HepG2 (cell line): ENCODE measurements at regions not wholly inside any gene's neighbourhood (a gene's known extent, or its start where the extent isn't known, plus 50 kb on each side); places are given as distances from the start of the nearest gene placed in this dataset.

ENCODE experiments used
- ATAC-seq: fragments of 200-7000 bp; cut with Tn5 transposase; 3 replicates; pipeline ENCODE4 v1.9.1; 2020; ENCODE audit warnings: mild to moderate bottlenecking, moderate library complexity
- BruUV-seq: library from RNA; stranded (reverse); fragments of 400-500 nt; replicated peaks from 2 replicates; lab custom pipeline; 2021; lab: Mats Ljungman, UMichigan
- CTCF ChIA-PET: fragments of 300-600 bp; formaldehyde crosslinking; extraction: SDS; loops from one replicate; lab custom pipeline; 2021; ENCODE audit warnings: low total read pairs, inconsistent platforms, low intra/inter-chr PET ratio; lab: Yijun Ruan, JAX
- POLR2A ChIA-PET: fragments of 350-600 bp; sonication (Branson Sonifier 250); formaldehyde crosslinking; loops from one replicate; lab custom pipeline; 2020; ENCODE audit warnings: antibody characterized with exemption, inconsistent platforms; lab: Yijun Ruan, JAX
- DNase-seq: peaks from one replicate; pipeline ENCODE4 v3.0.0-alpha.2; 2015; ENCODE audit warnings: low spot score
- FAIRE-seq: peaks from 3 replicates; lab custom pipeline; 2011; peaks lifted over from hg19 to GRCh38; lab: Jason Lieb, UNC
- H2AFZ ChIP-seq: one replicate; pipeline ENCODE4 v1.6.1; 2011; ENCODE audit warnings: low read length, inconsistent platforms
- H3K27ac ChIP-seq: fragments of 300-600 bp; 3 replicates; pipeline ENCODE4 v1.8.0; 2011; ENCODE audit warnings: mixed run types, mild to moderate bottlenecking, mixed read lengths, low read length, inconsistent platforms; ENCODE audit not compliant: insufficient read depth; ENCODE audit errors: extremely low read length
- H3K27me3 ChIP-seq, 2 experiments: fragments of 200-600 bp in 1 of 2; 2 replicates in 1 of 2; 3 replicates in 1 of 2; pipeline versions ENCODE4 v1.6.0 to v1.8.0; 2011; ENCODE audit warnings: low read length in 2 of 2, mild to moderate bottlenecking in 2 of 2, moderate library complexity in 2 of 2, inconsistent platforms in 1 of 2; ENCODE audit not compliant: insufficient read depth in 2 of 2, control insufficient read depth in 1 of 2
- H3K36me3 ChIP-seq, 2 experiments: fragments of 200-600 bp in 1 of 2; replicated peaks in 1 of 2; 2 replicates in 1 of 2; 3 replicates in 1 of 2; pipeline versions ENCODE4 v1.5.1 to v1.8.0; 2011; ENCODE audit warnings: low read length in 2 of 2, inconsistent platforms in 1 of 2; ENCODE audit not compliant: insufficient read depth in 2 of 2, control insufficient read depth in 1 of 2
- H3K4me1 ChIP-seq: 2 replicates; pipeline ENCODE4 v1.5.1; 2012; ENCODE audit warnings: low read length, inconsistent platforms; ENCODE audit not compliant: insufficient read depth
- H3K4me2 ChIP-seq: 2 replicates; pipeline ENCODE4 v1.6.0; 2011; ENCODE audit warnings: low read depth, low read length, inconsistent platforms
- H3K4me3 ChIP-seq, 3 experiments: fragments of 200-600 bp in 1 of 3; sonication (generic), shearing (Covaris generic) in 1 of 3; replicated peaks in 1 of 3; 2 replicates each; pipeline ENCODE4 v1.5.1; 2011 to 2016; ENCODE audit warnings: low read length in 3 of 3, inconsistent platforms in 2 of 3, low read depth in 2 of 3, mild to moderate bottlenecking in 2 of 3, control low read depth in 1 of 3, mixed read lengths in 1 of 3; ENCODE audit not compliant: insufficient read depth in 1 of 3
- H3K79me2 ChIP-seq: one replicate; pipeline ENCODE4 v1.6.1; 2011; ENCODE audit warnings: low read length, inconsistent platforms; ENCODE audit not compliant: insufficient read depth
- H3K9ac ChIP-seq: 2 replicates; pipeline ENCODE4 v1.6.0; 2011; ENCODE audit warnings: mild to moderate bottlenecking, low read depth, low read length, inconsistent platforms; ENCODE audit not compliant: insufficient read depth
- H3K9me3 ChIP-seq: 2 replicates; pipeline ENCODE4 v1.5.1; 2012; ENCODE audit warnings: mild to moderate bottlenecking, low read length
- H4K20me1 ChIP-seq: 2 replicates; pipeline ENCODE4 v1.6.0; 2011; ENCODE audit warnings: inconsistent platforms, mild to moderate bottlenecking, low read length, moderate library complexity; ENCODE audit not compliant: insufficient read depth
- CCAR2 ChIP-seq: fragments of 200-400 bp; formaldehyde crosslinking; optimal IDR thresholded peaks from 2 replicates; pipeline ENCODE3; 2018; ENCODE audit warnings: low read depth, mild to moderate bottlenecking, low read length, moderate library complexity
- DR1 ChIP-seq: sonication (generic); formaldehyde crosslinking; IDR thresholded peaks from 2 replicates; pipeline ENCODE4 v1.8.0; 2021; ENCODE audit warnings: mild to moderate bottlenecking, missing genetic modification reagents, inconsistent platforms
- ELF4 ChIP-seq: sonication (generic); formaldehyde crosslinking; IDR thresholded peaks from 2 replicates; pipeline ENCODE4 v1.5.0; 2020; ENCODE audit warnings: missing genetic modification reagents, mild to moderate bottlenecking, moderate library complexity, borderline replicate concordance
- HNRNPL ChIP-seq: fragments of 200-400 bp; formaldehyde crosslinking; IDR thresholded peaks from 2 replicates; pipeline ENCODE4 v1.6.1; 2017; ENCODE audit warnings: mild to moderate bottlenecking, low read depth, low read length
- KDM3A ChIP-seq: IDR thresholded peaks from 2 replicates; pipeline ENCODE4 v1.6.1; 2018; ENCODE audit warnings: low read depth, missing compliant biosample characterization
- KLF15 ChIP-seq: sonication (generic); formaldehyde crosslinking; IDR thresholded peaks from 2 replicates; pipeline ENCODE4 v1.8.1; 2023; ENCODE audit warnings: borderline replicate concordance, mild to moderate bottlenecking, inconsistent platforms, missing genetic modification reagents, mixed read lengths
- RFX5 ChIP-seq: IDR thresholded peaks from 2 replicates; pipeline ENCODE4 v1.6.1; 2011; ENCODE audit warnings: low read depth, low read length, improper control_type of control experiment
- ZBTB20 ChIP-seq: sonication (generic); formaldehyde crosslinking; IDR thresholded peaks from 2 replicates; pipeline ENCODE4 v1.8.1; 2023; ENCODE audit warnings: missing genetic modification reagents, low read depth, mild to moderate bottlenecking, borderline replicate concordance
- ZNF562 ChIP-seq: sonication (generic); formaldehyde crosslinking; IDR thresholded peaks from 2 replicates; pipeline ENCODE4 v1.8.0; 2022; ENCODE audit warnings: missing genetic modification reagents, borderline replicate concordance
- WGBS: methylation state at CpG from one replicate; pipeline ENCODE4 v1.1.6; 2017; ENCODE audit warnings: low lambda C conversion rate; 5-methylcytosine and 5-hydroxymethylcytosine counted together
- in situ Hi-C: cut with HindIII; loops from 2 replicates; pipeline ENCODE4 v1.10.0; 2017; ENCODE audit warnings: low pct_unique_long_range_greater_than_20kb; ENCODE audit not compliant: extremely low pct_ligation_motif_present
- intact Hi-C: fragments of 100-400 bp; cut with micrococcal nuclease; formaldehyde crosslinking; loops from one replicate; pipeline ENCODE4 v1.10.0; 2022; ENCODE audit not compliant: unreplicated experiment
- TF ChIP-seq, protein P1 (sequence below), 2 experiments: IDR thresholded peaks; 2 replicates each; pipeline ENCODE4 v1.6.1; 2011 to 2012; ENCODE audit warnings: low read length in 2 of 2, borderline replicate concordance in 1 of 2, low read depth in 1 of 2, mild to moderate bottlenecking in 1 of 2, moderate library complexity in 1 of 2
- TF ChIP-seq, protein P2 (sequence below): sonication (generic); formaldehyde crosslinking; IDR thresholded peaks from 2 replicates; pipeline ENCODE4 v1.5.0; 2020; ENCODE audit warnings: mild to moderate bottlenecking, missing genetic modification reagents
- TF ChIP-seq, protein P3 (sequence below): sonication (generic); formaldehyde crosslinking; IDR thresholded peaks from 2 replicates; pipeline ENCODE4 v1.8.0; 2022; ENCODE audit warnings: mild to moderate bottlenecking, missing genetic modification reagents, moderate library complexity
- TF ChIP-seq, protein P4 (sequence below): IDR thresholded peaks from 2 replicates; pipeline ENCODE4 v1.6.1; 2016; ENCODE audit warnings: missing biosample characterization, missing genetic modification reagents, low read depth
- TF ChIP-seq, protein P5 (sequence below): sonication (generic); formaldehyde crosslinking; IDR thresholded peaks from 2 replicates; pipeline ENCODE4 v1.5.0; 2020; ENCODE audit warnings: mild to moderate bottlenecking, missing genetic modification reagents

DNA sequence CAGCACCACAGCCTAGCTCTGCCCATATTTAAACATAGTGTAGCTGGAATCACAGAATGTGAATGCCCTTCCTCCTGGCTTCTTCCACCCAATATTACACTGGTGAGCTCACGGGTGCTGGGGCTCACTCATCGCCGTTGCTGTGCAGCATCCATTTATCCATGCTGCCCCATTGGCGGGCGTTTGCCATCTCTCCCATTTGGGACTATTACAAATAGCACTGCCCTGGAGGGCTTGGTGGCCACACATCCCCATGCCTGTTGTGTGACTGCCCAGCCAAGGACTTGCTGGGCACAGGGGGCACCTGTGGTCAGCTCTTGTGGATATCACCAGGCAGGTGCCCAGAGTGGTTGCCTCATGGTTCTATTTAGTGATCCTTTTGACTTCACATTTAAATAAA lies 54.5 kb upstream of the ENTPD6 start:
- Histone ChIP-seq H3K4me2 (no peak overlapping the region), H3K9me3 (no peaks in the 10 kb centered on the region), H3K36me3 (no peaks in the 10 kb centered on the region), H3K27ac (no peak overlapping the region), H3K4me3 (no peak overlapping the region), H4K20me1 (no peaks in the 10 kb centered on the region), H3K27me3 (peaks cover 5 to 49% of the 10 kb centered on the region in 2 experiments; a peak in 4 of 5 replicates), H2AFZ (no peak overlapping the region), H3K79me2 (no peaks in the 10 kb centered on the region), H3K4me1 (no peaks in the 10 kb centered on the region), H3K9ac (no peak overlapping the region)
- 55% methylated on average over 5 of the region's 5 CpGs for WGBS
- DNase-seq: no peak
- CTCF ChIA-PET: interaction anchor here (5.7 kb wide), 1 partner anchor 38 kb away, joined by 117 read pairs; no protein-coding TSS in a partner anchor
- in situ Hi-C loops (loop anchor here (5.0 kb wide), 1 partner anchor 36 kb away; no protein-coding TSS in a partner anchor), intact Hi-C loops (no loop called here)
- BruUV-seq: no TSS peak
- no peak for ATAC-seq
- FAIRE-seq: no peak
- POLR2A ChIA-PET: no interaction called here
- TF ChIP-seq DR1 (CRISPR knock-in tag) (no peak), CCAR2 (no peak), ZBTB20 (CRISPR knock-in tag) (no peak), KDM3A (CRISPR knock-in tag) (no peak), ZNF562 (no peak), KLF15 (CRISPR knock-in tag) (no peak), HNRNPL (no peak), ELF4 (CRISPR knock-in tag) (no peak), RFX5 (no peak)
- TF ChIP-seq, protein P1, sequence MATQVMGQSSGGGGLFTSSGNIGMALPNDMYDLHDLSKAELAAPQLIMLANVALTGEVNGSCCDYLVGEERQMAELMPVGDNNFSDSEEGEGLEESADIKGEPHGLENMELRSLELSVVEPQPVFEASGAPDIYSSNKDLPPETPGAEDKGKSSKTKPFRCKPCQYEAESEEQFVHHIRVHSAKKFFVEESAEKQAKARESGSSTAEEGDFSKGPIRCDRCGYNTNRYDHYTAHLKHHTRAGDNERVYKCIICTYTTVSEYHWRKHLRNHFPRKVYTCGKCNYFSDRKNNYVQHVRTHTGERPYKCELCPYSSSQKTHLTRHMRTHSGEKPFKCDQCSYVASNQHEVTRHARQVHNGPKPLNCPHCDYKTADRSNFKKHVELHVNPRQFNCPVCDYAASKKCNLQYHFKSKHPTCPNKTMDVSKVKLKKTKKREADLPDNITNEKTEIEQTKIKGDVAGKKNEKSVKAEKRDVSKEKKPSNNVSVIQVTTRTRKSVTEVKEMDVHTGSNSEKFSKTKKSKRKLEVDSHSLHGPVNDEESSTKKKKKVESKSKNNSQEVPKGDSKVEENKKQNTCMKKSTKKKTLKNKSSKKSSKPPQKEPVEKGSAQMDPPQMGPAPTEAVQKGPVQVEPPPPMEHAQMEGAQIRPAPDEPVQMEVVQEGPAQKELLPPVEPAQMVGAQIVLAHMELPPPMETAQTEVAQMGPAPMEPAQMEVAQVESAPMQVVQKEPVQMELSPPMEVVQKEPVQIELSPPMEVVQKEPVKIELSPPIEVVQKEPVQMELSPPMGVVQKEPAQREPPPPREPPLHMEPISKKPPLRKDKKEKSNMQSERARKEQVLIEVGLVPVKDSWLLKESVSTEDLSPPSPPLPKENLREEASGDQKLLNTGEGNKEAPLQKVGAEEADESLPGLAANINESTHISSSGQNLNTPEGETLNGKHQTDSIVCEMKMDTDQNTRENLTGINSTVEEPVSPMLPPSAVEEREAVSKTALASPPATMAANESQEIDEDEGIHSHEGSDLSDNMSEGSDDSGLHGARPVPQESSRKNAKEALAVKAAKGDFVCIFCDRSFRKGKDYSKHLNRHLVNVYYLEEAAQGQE (IDR thresholded peaks at IDR 0.05; ENCODE audit: borderline replicate concordance in 1 of 2, low read depth in 1 of 2, low read length in 2 of 2): no peak
- TF ChIP-seq, protein P2, sequence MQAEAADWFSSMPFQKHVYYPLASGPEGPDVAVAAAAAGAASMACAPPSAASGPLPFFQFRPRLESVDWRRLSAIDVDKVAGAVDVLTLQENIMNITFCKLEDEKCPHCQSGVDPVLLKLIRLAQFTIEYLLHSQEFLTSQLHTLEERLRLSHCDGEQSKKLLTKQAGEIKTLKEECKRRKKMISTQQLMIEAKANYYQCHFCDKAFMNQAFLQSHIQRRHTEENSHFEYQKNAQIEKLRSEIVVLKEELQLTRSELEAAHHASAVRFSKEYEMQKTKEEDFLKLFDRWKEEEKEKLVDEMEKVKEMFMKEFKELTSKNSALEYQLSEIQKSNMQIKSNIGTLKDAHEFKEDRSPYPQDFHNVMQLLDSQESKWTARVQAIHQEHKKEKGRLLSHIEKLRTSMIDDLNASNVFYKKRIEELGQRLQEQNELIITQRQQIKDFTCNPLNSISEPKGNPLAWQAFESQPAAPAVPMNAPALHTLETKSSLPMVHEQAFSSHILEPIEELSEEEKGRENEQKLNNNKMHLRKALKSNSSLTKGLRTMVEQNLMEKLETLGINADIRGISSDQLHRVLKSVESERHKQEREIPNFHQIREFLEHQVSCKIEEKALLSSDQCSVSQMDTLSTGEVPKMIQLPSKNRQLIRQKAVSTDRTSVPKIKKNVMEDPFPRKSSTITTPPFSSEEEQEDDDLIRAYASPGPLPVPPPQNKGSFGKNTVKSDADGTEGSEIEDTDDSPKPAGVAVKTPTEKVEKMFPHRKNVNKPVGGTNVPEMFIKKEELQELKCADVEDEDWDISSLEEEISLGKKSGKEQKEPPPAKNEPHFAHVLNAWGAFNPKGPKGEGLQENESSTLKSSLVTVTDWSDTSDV (CRISPR knock-in tag): no peak
- TF ChIP-seq, protein P3, sequence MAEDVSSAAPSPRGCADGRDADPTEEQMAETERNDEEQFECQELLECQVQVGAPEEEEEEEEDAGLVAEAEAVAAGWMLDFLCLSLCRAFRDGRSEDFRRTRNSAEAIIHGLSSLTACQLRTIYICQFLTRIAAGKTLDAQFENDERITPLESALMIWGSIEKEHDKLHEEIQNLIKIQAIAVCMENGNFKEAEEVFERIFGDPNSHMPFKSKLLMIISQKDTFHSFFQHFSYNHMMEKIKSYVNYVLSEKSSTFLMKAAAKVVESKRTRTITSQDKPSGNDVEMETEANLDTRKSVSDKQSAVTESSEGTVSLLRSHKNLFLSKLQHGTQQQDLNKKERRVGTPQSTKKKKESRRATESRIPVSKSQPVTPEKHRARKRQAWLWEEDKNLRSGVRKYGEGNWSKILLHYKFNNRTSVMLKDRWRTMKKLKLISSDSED (CRISPR knock-in tag): no peak
- TF ChIP-seq, protein P4, sequence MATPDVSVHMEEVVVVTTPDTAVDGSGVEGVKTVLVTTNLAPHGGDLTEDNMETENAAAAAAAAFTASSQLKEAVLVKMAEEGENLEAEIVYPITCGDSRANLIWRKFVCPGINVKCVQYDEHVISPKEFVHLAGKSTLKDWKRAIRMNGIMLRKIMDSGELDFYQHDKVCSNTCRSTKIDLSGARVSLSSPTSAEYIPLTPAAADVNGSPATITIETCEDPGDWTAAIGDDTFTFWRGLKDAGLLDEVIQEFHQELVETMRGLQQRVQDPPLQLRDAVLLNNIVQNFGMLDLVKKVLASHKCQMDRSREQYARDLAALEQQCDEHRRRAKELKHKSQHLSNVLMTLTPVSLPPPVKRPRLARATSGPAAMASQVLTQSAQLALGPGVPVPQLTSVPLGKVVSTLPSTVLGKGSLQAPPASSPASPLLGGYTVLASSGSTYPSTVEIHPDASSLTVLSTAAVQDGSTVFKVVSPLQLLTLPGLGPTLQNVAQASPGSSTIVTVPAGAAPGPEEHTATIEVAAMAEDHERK (CRISPR knock-in tag): no peak
- TF ChIP-seq, protein P5, sequence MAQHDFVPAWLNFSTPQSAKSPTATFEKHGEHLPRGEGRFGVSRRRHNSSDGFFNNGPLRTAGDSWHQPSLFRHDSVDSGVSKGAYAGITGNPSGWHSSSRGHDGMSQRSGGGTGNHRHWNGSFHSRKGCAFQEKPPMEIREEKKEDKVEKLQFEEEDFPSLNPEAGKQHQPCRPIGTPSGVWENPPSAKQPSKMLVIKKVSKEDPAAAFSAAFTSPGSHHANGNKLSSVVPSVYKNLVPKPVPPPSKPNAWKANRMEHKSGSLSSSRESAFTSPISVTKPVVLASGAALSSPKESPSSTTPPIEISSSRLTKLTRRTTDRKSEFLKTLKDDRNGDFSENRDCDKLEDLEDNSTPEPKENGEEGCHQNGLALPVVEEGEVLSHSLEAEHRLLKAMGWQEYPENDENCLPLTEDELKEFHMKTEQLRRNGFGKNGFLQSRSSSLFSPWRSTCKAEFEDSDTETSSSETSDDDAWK (CRISPR knock-in tag): no peak
